ENCODE measurements at regions not wholly inside any gene's neighbourhood (a gene's known extent, or its start where the extent isn't known, plus 50 kb on each side); places are given as distances from the start of the nearest gene placed in this dataset.

GRCh38 chr9:90009447-90009846, 404.6 kb downstream of the GADD45G start:
- peaks cover 28% of the 10 kb centered on the region for H3K27me3 ChIP-seq (ENCODE audit: insufficient read depth, low read length)
- ChIA-PET CTCF (no interaction called here), POLR2A (no interaction called here), RAD21 (ENCODE audit: low non-redundant PET in 1 of 2, low total read pairs in 2 of 2, uncharacterized antibody in 2 of 2, unreplicated experiment in 2 of 2) (no interaction called here)
- ATAC-seq, result no peak
- intact Hi-C loops (cut with micrococcal nuclease), result no loop called here
- no peaks in the 10 kb centered on the region for H3K9me2 ChIP-seq (ENCODE audit: insufficient read depth)
- TF ChIP-seq EGR1 (IDR thresholded peaks at IDR 0.05; ENCODE audit: low read depth) (no peak), MAX (IDR thresholded peaks at IDR 0.05) (no peak), POLR2AphosphoS5 (IDR thresholded peaks at IDR 0.05; ENCODE audit: low read depth, low read length) (no peak), SRF (IDR thresholded peaks at IDR 0.05; ENCODE audit: low read depth) (no peak), ATF3 (IDR thresholded peaks at IDR 0.05) (no peak), TCF7L2 (IDR thresholded peaks at IDR 0.05; ENCODE audit: borderline replicate concordance, extremely low read depth, insufficient read depth, insufficient read length) (no peak), CBX3 (IDR thresholded peaks at IDR 0.05; ENCODE audit: low read depth) (no peak), ZNF274 (IDR thresholded peaks at IDR 0.05; ENCODE audit: low read depth, low read length) (no peak), ZBTB33 (IDR thresholded peaks at IDR 0.05; ENCODE audit: extremely low read depth, insufficient replicate concordance, low read length) (no peak), YY1 (IDR thresholded peaks at IDR 0.05; ENCODE audit: extremely low read depth, insufficient replicate concordance, low read depth, low read length) (no peak), REST (IDR thresholded peaks at IDR 0.05; ENCODE audit: low read depth) (no peak), CEBPB (IDR thresholded peaks at IDR 0.05; ENCODE audit: low read depth) (no peak), EZH2 (IDR thresholded peaks at IDR 0.05) (no peak), SP1 (IDR thresholded peaks at IDR 0.05; ENCODE audit: low read depth) (no peak), CTCF (IDR thresholded peaks at IDR 0.05 in 2 of 3, conservative IDR thresholded peaks at IDR 0.05 in 1 of 3; ENCODE audit: borderline replicate concordance in 1 of 3, insufficient read depth in 1 of 3, low read depth in 2 of 3, low read length in 2 of 3) (no peak)
- H3K9ac ChIP-seq (ENCODE audit: low read length), result no peak overlapping the region
- no peaks in the 10 kb centered on the region for H3K79me2 ChIP-seq (ENCODE audit: insufficient read depth, low read length)
- no peaks in the 10 kb centered on the region for H3K36me3 ChIP-seq (ENCODE audit: control insufficient read depth in 1 of 2, insufficient read depth in 2 of 2, low read length in 2 of 2)
- H4K20me1 ChIP-seq (ENCODE audit: insufficient read depth), result no peaks in the 10 kb centered on the region; the same call in 1 of the 2 replicates
- no peak overlapping the region for H3K4me3 ChIP-seq (replicated peaks in 1 of 2; ENCODE audit: low read depth in 1 of 2, low read length in 2 of 2)
- H2AFZ ChIP-seq (ENCODE audit: low read depth, low read length, poor library complexity, severe bottlenecking), result no peak overlapping the region
- no TSS peak for BruUV-seq (replicated peaks)
- H3K4me1 ChIP-seq (ENCODE audit: control insufficient read depth in 1 of 2, insufficient read depth in 2 of 2, low read length in 2 of 2), result no peaks in the 10 kb centered on the region
- H3K9me3 ChIP-seq (ENCODE audit: control insufficient read depth in 1 of 2, insufficient read depth in 1 of 2, low read depth in 1 of 2, low read length in 2 of 2), result no peaks in the 10 kb centered on the region
- DNase-seq (ENCODE audit: low read depth, low spot score), result no peak
- no peak overlapping the region for H3K4me2 ChIP-seq (ENCODE audit: low read length)
- H3K27ac ChIP-seq (ENCODE audit: low read depth, low read length), result no peak overlapping the region
